GM19397 (cell line): ENCODE measurements at regions not wholly inside any gene's neighbourhood (a gene's known extent, or its start where the extent isn't known, plus 50 kb on each side); places are given as distances from the start of the nearest gene placed in this dataset.

Experiments
- ATAC-seq: cut with Tn5 transposase; IDR thresholded peaks from one replicate; pipeline ENCODE4 v1.9.1; 2021; ENCODE audit warnings: mild to moderate bottlenecking, moderate library complexity; ENCODE audit not compliant: unreplicated experiment

DNA sequence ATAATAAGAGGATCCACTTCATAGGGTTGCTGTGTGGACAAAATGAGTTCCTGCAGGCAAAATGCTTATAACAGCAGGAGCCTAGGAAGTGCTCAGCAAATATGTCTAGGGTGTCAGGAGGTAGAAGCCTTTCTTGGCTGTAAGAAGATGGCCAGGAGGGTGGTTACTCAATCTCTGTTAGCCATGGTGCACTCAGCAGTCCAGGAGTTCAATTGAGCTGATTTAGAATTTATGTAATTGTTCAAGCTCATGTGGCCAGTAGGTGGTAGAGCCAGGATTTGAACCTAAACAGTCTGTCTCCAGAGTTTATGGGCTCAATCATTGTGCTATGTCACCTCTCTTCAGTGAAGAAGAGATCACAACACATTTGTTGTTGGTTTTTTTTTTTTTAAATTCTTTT lies 381.2 kb downstream of the KIF4B start:
- ATAC-seq, result no peak

DNA sequence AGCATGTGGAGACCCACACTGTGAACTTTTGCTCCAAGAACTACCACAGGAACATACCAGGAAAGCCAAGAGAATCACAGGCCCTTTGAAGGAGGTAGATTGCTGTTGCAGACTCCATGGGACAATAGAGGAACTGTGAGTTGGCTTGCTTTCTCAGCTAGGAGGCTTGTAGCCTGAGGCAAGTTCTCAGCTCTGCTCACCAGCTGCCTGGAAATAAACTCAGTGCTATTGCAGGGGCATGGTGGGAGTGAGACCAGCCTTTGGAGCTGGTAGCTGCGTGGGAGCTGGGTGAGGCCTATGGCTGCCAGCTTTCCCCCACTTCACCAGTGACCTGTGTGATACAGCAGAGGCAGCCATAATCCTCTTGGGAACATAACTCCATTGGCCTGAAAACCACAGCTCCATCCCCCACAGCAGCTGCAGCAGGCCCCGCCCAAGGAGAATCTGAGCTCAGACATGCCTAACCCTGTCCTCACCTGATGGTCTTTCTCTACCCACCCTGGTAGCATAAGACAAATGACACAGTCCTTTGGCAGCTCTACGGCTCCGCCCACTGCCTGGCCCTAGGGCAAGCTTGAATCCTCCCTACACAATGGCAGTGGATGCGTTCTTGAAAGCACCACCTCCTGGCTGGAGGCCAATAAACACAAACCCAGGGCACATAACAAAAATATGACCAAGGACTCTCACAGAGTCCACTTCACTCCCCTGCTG lies 389.5 kb downstream of the KIF4B start:
- ATAC-seq, result no peak

- no peak for ATAC-seq
Observed at GRCh38 chr5:155406815-155407214, 393.3 kb downstream of the KIF4B start.

GRCh38 chr5:155408465-155408864 lies 394.9 kb downstream of the KIF4B start:
- ATAC-seq, result no peak

DNA sequence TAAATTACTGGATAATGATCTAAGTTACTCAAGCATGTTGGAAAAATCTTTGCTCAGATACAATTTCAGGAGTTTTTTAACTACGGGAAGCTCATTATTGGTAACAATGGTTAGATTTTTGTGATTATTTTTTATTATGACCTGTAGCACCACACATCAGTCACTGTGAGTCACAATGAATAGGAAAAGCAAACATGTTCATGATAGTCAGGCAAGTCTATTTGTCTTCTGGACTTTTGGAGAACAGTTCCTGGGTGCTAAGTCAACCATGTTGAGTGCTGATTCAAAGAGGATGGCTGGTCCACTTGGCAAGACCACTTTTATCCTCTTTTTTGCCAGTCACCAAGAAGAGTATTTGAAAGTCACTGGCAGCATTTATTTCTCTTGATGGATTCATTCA lies 403.2 kb downstream of the KIF4B start:
- ATAC-seq, result no peak

DNA sequence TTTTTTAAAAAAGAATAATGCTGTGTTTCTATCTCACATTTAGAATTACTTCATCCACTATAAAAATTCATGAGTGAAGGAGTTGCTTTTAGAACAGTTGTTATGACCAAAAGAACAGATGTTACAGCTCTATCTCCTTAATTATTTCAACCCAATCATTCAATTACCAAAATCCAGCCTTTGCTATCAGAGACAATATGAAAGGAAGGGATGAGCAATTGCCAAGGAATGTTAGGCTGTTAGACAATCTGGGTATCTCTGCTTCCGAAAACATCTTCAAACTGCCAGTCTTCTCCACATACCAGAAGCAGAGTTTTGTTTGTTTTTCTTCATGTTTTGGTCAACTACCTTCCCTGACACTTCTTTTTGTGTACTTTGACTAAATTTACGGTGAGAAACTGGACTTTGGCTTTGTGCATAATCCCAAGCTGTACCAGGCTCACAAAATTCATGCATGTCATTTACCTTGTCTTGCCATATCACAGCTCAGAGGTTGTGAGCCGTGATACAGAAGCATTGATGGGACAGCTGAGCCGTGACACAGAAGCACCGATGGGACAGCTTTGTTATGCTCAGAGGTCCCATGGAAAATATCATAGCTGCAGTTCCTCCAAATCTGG lies 405.5 kb downstream of the KIF4B start:
- no peak for ATAC-seq

- ATAC-seq, result no peak
Observed at GRCh38 chr5:155430192-155430591, 416.6 kb downstream of the KIF4B start.

- ATAC-seq, result no peak
Observed at GRCh38 chr5:155434267-155434666, 420.7 kb downstream of the KIF4B start.

GRCh38 chr5:155434681-155435080 lies 421.1 kb downstream of the KIF4B start:
- ATAC-seq, result no peak

DNA sequence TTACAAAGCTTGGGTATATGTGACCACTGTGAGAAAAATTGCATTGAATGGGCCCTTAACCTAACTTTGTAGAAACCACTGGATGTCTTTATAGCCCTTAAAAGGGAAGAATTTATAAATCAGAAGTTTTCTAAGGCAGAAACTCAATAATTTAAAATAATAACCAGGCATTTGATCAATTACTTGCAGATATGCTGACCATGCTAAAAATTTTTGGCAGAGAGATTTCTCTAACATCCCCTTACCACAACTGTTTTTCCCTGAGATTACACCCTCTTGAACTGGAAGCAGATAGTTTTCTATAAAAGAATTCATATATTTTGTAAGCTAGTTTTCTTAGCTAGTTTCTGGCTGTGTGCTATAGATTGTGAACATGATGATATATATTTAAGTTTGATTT lies 428.3 kb downstream of the KIF4B start:
- ATAC-seq, result no peak

- no peak for ATAC-seq
Observed at GRCh38 chr5:155451106-155451505, 437.6 kb downstream of the KIF4B start.

DNA sequence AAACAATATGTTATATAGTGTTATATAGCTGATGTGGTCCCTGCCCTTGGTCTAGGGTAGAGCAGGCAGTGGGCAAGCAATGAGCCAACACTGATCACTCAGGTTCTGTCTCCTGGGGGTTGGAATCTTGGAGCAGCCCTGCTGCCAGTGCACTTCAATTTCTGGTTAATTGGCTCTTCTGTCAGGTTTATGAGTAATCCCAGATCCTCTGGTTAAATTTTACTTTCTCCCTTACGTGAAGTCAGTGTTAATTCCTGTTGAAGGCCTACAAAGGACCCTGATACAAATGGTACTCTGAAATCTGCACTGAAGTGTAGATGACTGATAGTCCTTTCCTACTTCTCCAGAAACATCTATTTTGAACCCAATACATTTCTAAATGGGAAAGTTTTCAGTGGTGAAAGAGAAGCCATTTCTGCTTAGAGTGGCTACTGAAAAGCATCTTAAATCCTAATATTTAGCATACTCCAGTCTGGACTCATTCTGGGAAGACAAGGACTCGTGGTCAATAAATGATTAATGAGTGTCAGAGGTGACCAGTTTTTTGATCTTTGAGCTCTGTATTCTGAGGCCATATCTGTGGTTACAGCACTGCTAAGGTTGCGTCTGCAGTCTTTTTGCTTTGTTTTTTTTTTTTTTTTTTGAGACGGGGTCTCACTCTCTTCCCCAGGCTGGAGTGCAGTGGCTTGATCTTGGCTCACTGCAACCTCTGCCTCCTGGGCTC lies 442.4 kb downstream of the KIF4B start:
- no peak for ATAC-seq

DNA sequence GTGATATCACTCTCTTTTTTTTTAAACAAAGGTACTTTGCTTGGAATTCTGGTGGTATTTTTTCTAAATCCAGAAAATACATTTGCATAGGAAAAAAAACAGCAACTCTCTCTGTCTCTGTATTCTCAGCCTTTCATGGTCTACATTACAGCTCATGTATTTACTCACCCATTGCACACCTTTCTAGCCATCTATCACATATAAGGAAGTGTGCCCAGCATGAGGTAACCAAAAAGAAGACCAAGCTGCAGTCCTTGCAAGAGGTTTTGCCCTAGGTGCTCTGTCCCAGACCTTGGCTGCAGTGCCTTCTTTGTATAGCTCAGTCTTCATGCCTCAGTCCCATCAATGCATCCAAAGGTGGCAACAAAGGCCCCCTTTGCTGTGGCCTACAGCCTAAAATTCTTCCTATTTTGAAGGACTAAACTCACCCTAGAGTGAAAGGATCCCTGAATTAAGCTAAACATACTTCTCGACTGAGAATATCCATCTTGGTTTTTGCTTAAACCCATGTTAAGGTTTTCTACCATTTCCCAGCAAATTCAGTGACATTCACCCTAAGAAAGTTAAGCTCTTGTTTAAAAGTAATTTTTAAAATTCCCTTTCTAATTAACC lies 446.4 kb downstream of the KIF4B start:
- ATAC-seq, result no peak

GRCh38 chr5:155460501-155460931 lies 447.0 kb downstream of the KIF4B start:
- no peak for ATAC-seq

GRCh38 chr5:155461304-155461703 lies 447.7 kb downstream of the KIF4B start:
- no peak for ATAC-seq

- ATAC-seq, result no peak
Observed at GRCh38 chr5:155466851-155467250, 453.3 kb downstream of the KIF4B start.

GRCh38 chr5:155471027-155471426 lies 457.5 kb downstream of the KIF4B start:
- no peak for ATAC-seq

DNA sequence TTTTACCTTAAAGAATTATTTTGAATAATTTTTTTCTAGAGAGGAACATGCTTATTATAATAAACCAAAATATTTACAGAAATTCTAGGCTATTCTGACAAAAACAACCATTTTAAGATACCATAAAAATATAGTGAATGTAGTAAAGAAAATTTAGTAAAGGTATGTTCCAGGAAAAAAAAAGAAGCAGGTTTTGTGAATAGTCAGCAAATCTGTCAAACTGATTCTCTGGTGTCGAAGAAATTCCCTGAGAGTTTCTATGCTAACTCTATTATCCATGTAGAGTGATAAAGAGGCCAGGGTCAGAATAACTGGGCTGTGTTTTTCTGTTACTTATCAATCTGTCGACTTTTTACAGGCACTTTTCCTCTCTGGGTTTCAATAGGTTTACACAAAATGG lies 459.2 kb downstream of the KIF4B start:
- ATAC-seq, result no peak

DNA sequence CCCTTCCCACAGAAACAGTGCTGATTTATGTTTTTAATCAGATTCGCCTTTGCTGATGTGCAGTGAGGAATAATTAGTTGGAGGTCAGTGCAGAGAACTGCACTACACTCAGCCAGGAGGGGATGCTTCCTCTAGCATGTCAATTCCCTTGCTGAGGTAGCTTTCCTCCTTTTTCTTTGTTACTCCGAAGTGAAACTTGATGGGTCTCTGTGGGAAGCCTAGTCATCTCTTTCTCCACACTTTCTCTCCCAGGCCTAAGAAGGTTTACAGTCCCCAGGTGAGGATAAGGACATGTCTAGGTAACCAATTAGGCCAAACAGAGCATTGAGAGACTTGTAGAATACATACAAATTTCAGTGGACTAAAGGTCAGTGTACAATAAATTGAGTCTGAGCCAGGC lies 461.8 kb downstream of the KIF4B start:
- ATAC-seq, result no peak

DNA sequence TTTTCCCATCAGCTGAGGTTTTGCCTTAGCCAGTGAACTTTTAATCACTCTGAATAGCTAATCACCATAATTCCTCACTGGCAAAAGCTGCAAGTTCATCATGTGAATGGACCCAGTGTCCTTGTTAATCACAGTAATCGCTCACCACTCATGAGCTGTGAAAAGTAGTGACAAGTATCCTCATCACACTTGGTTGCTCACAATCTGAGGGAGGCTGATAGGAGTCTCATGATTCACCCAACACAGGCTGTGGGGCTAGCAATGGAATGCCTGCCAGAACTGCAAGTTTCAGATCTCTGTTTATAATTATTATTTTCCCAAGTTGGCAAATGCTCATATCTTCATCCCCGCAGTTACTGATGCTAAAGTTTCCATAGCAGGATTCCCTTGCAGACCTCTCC lies 467.2 kb downstream of the KIF4B start:
- ATAC-seq, result no peak

DNA sequence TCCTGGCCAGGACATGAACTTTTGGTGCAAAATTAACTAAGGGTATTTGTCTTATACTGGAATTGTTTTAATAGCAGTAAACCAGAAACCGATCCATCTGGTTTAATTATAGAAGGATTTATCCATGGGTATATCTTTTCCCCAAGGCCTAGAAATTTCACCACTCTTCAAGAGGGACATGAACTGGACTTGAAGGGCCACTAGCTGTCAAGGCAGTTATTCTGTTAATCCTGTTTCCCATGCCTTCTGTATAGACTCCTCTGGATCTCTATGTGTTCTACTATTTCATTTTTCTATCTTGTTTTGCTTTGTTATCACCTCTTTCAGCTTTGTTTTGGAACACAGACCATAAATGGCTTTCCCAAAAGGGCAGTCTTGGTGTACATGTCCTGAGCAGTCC lies 467.6 kb downstream of the KIF4B start:
- ATAC-seq, result no peak

GRCh38 chr5:155482428-155482827 lies 468.9 kb downstream of the KIF4B start:
- no peak for ATAC-seq
